ENCODE measurements at regions not wholly inside any gene's neighbourhood (a gene's known extent, or its start where the extent isn't known, plus 50 kb on each side); places are given as distances from the start of the nearest gene placed in this dataset.
"Not testable (repeated sequence)": the region's sequence is repeated elsewhere in the genome, so short reads cannot be mapped to it uniquely, and the experiment has no call there.

DNA sequence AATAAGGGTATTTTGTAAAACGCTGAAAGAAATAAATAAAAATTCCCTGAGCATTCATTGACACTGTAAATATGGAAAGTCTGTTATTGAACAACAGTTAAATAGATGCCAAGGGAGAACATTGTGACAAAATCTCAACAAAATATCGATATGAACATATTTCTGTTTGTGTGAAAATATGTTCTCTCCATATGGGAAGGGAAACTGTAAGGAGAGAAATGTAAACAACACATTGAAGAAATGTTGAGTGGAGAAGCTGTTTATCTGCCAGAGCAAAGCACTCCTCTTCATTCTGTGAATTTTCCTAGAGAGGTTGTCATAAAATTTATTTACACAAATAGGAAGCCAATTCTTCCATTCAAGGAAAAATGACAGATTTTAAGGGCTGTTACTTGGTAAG lies 57.1 kb upstream of the EOMES start:
- no peaks in the 10 kb centered on the region for H3K4me1 Mint-ChIP-seq
- no peak overlapping the region for H3K4me3 Mint-ChIP-seq
- ATAC-seq (no peak), DNase-seq (no peak)
- no peaks in the 10 kb centered on the region for H3K9me3 Mint-ChIP-seq
- H3K27me3 Mint-ChIP-seq, result no peaks in the 10 kb centered on the region
- H3K27ac Mint-ChIP-seq, result no peak overlapping the region

DNA sequence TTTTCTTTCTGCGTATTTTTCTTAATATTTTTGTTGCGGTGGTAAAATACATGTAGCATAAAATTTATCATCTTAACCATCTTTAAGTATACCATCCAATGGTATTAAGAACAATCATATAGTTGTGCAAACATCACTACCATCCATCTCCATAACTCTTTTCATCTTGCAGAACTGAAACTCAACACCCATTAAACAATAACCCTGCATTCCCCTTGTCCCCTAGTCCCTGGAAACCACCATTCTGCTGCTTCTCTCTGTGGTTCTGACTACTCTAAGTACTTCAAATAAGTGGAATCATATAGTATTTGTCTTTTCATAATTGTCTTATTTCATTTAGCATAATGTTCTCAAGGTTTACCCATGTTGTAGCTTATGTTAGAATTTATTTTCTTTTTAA lies 67.3 kb upstream of the EOMES start:
- peaks cover 7% of the 10 kb centered on the region for H3K4me1 Mint-ChIP-seq
- no peak for DNase-seq
- no peak for ATAC-seq
- H3K27ac Mint-ChIP-seq, result no peak overlapping the region
- no peaks in the 10 kb centered on the region for H3K27me3 Mint-ChIP-seq
- H3K9me3 Mint-ChIP-seq, result no peaks in the 10 kb centered on the region
- H3K4me3 Mint-ChIP-seq, result no peak overlapping the region

DNA sequence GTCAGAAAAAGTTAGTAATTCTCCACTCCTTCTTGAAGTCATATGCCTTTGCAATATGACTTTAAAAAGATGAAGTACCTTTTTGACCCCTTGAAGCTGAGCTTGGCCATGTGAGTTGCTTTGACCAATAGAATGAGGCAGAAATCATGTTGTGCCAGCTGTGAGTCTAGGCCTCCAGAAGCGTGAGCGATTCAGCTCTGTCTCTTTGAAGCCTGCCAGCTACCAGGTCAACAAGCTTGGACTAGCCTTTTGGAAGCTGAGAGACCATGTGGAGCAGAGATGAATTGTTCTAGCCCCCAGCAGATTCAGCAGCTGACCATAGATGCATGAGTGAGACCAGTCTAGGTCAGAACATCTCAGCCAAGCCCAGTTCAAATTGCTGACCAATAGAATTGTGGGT lies 69.8 kb upstream of the EOMES start:
- no peak for DNase-seq
- no peak overlapping the region for H3K27ac Mint-ChIP-seq
- H3K4me3 Mint-ChIP-seq, result no peak overlapping the region
- no peaks in the 10 kb centered on the region for H3K27me3 Mint-ChIP-seq
- no peak for ATAC-seq
- H3K4me1 Mint-ChIP-seq, result peaks cover 13% of the 10 kb centered on the region
- no peaks in the 10 kb centered on the region for H3K9me3 Mint-ChIP-seq

DNA sequence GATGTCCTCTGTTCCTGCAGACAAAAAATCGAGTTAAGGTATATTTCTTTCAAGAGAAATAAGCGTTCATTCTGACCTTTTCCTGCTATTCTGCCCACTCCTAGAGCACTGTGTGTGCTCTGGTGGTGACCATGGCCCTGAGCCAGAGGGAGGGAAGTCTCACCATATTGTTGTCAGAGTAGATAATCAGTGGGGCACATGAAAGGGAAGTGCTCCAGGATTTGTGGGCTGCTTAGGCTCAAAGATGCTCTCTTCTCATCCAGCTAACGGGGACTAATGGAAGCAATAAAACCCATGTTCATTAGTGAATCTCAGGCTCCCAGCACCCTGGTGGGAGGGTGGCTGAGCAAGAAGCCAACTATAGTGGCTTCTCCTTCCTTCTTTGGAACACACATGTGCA lies 70.7 kb upstream of the EOMES start:
- Mint-ChIP-seq H3K9me3 (peaks cover 0 to 4% of the 10 kb centered on the region in 2 donors), H3K27ac (no peak overlapping the region), H3K27me3 (no peaks in the 10 kb centered on the region), H3K4me3 (no peak overlapping the region), H3K4me1 (peaks cover 13% of the 10 kb centered on the region)
- DNase-seq (no peak), ATAC-seq (no peak)

DNA sequence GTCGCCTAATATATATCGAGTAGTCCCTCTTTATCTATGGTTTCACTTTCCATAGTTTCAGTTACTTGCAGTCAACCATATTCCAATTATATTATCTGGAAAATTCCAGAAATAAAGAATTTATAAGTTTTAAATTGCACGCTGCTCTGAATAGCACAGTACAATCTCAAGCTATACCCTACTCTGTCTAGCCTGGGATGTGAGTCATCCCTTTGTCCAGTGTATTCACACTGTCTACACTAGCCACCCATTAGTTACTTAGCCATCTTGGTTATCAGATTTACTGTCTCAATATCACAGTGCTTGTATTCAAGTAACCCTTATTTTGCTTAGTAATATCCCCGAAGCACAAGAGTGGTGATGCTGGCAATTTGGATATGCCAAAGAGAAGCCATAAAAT lies 72.1 kb upstream of the EOMES start:
- no peak for ATAC-seq
- Mint-ChIP-seq H3K4me1 (peaks cover 13% of the 10 kb centered on the region), H3K9me3 (peaks cover 0 to 4% of the 10 kb centered on the region in 2 donors), H3K4me3 (no peak overlapping the region), H3K27me3 (no peaks in the 10 kb centered on the region), H3K27ac (no peak overlapping the region)
- no peak for DNase-seq

DNA sequence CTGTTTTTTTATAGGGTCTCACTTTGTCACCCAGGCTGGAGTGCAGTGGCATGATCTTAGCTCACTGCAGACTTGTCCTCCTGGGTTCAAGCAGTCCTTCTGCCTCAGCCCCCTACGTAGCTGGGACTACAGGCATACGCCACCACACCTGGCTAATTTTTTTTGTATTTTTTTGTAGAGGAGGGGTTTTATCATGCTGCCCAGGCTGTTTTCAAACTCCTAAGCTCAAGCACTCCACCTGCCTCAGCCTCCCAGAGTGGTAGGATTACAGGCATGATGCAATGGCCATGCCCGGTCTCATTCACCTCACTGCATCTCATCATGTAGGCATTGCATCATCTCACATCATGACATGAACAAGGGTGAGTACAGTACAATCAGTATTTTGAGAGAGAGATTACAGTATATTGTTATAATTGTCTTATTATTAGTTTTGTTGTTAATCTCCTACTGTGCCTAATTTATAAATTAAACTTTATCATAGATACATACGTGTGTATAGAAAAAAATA lies 74.3 kb upstream of the EOMES start:
- ATAC-seq, result no peak
- Mint-ChIP-seq H3K27me3 (no peaks in the 10 kb centered on the region), H3K27ac (peak overlapping the region in 1 of 2 donors; percentile 30), H3K9me3 (peaks cover 0 to 4% of the 10 kb centered on the region in 2 donors), H3K4me1 (peaks cover 13% of the 10 kb centered on the region), H3K4me3 (no peak overlapping the region)
- no peak for DNase-seq

DNA sequence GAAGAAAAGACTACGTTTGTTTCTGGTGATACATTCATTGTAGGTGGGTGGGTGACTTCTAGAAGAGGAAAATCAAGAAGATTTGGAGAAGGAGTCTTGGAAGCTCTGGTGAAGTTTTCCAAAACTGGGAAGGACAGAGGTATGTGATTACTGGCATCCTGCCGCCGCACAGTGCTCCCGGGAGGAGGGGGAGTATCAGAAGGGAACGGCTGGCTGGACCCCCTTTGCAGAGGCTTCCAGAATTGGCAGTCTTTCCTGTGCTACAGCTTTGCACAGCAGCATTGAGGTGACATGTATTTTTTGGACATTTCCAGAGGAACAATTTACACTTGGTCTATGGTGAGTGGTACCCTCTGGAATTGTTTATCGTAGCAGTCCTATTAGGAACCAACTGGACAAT lies 75.7 kb upstream of the EOMES start:
- Mint-ChIP-seq H3K4me3 (no peak overlapping the region), H3K27ac (no peak overlapping the region), H3K4me1 (peaks cover 7% of the 10 kb centered on the region), H3K27me3 (no peaks in the 10 kb centered on the region), H3K9me3 (peaks cover 0 to 4% of the 10 kb centered on the region in 2 donors)
- DNase-seq, result no peak
- ATAC-seq, result no peak

DNA sequence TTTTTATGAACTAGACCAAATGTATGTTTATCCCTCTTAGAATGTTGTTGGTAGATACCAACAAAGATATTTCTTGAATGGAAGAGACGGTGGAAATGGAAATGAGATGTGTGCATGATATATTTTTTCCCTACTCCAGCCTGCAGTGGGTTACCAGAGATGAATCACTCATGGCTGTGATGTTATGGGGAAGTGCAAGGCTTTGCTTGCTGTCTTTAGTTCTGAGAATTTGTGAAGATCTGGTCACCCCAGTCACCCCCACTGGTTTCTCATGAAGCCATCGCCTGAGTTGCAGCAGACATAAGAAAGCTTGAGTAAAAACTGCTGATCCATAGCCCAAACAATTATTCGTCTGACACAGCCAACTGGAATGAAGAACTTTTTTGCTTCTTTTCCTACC lies 78.1 kb upstream of the EOMES start:
- Mint-ChIP-seq H3K9me3 (peaks cover 0 to 4% of the 10 kb centered on the region in 2 donors), H3K27ac (no peak overlapping the region), H3K4me1 (peaks cover 12% of the 10 kb centered on the region), H3K4me3 (no peak overlapping the region), H3K27me3 (no peaks in the 10 kb centered on the region)
- DNase-seq (no peak), ATAC-seq (peak; percentile 49)

DNA sequence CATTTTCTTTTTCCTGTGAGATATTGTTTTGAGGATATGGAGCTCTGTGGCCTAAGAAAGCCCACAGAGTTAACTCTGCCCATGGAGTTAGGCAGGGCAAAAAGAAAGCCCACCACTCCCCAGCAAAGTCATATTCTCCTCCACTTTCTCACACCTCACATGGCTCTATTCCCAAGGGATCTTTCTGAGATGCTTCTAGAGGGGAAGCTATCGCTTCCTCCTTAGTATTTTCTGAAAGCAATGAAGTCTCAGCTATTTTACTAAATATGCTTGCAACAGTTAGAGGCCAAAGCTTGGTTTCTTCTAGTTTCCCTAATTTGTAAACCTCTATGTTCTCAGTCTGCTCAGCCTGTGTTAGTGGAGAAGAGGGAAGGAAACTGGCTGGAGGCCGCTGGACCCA lies 80.3 kb upstream of the EOMES start:
- DNase-seq (no peak), ATAC-seq (no peak)
- no peak overlapping the region for H3K27ac Mint-ChIP-seq
- H3K9me3 Mint-ChIP-seq, result peaks cover 0 to 2% of the 10 kb centered on the region in 2 donors
- H3K4me3 Mint-ChIP-seq, result no peak overlapping the region
- no peaks in the 10 kb centered on the region for H3K27me3 Mint-ChIP-seq
- peaks cover 9% of the 10 kb centered on the region for H3K4me1 Mint-ChIP-seq

DNA sequence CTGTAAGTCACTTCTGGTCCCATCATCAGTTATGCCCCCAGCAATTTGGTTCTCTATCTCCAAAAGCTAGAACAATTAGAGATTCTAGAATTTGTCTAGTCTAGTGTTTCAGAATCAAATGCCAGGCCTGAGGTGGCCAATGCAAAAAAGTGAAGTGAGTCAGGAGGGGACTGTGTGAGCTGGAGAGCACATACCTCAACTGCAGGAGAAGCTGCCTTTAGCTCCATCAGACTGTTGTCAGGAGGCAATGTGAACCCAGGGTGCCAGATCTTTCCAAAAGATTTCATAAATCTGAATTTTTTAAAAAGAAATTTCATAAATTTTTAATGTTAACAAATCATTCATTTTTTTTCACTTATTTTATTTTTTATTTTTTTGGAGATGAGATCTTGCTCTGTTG lies 80.7 kb upstream of the EOMES start:
- DNase-seq, result no peak
- H3K9me3 Mint-ChIP-seq, result no peaks in the 10 kb centered on the region
- peaks cover 9% of the 10 kb centered on the region for H3K4me1 Mint-ChIP-seq
- H3K27ac Mint-ChIP-seq, result no peak overlapping the region
- no peak overlapping the region for H3K4me3 Mint-ChIP-seq
- no peak for ATAC-seq
- no peaks in the 10 kb centered on the region for H3K27me3 Mint-ChIP-seq

DNA sequence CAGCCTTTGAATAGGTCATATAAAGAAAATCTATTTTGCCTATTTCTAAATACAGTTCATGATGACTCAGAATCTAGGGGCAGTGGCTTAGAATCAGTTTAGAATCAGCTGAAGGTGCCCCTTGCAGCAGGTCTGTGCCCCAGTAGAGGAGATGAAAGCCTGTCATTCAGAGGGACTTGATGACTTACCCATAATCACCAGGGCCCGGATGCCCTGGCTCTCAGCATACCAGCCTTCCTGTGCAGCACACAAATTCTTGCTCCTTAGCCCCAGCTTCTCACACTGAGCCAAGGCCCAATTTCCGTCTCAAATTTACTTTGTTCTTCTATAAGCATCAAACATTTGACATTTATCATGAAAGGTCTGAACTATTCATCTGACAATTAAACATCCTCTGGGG lies 83.2 kb upstream of the EOMES start:
- Mint-ChIP-seq H3K9me3 (no peaks in the 10 kb centered on the region), H3K27me3 (no peaks in the 10 kb centered on the region), H3K4me1 (peaks cover 9% of the 10 kb centered on the region), H3K27ac (no peak overlapping the region), H3K4me3 (no peak overlapping the region)
- ATAC-seq (no peak), DNase-seq (no peak)

DNA sequence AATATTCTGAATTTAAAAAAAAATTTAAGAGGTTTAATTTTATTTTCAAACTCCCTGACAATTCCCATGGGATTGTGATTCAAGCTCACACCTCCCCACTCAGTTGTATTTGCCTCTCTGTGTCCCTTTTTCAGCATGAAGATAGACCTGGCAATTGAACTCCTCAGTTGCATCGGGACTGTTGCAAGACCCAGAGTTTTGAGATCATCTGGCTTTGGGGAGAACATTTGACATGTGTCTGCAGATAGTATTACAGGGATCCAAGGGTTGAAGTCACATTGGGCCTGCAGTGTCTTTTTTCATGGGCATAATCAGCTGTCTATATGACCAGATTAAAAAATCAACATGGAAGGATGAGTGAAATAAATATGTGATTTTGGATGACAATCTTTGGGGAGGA lies 91.1 kb upstream of the EOMES start:
- Mint-ChIP-seq H3K4me3 (no peak overlapping the region), H3K4me1 (no peaks in the 10 kb centered on the region), H3K27me3 (no peaks in the 10 kb centered on the region), H3K9me3 (no peaks in the 10 kb centered on the region), H3K27ac (no peak overlapping the region)
- ATAC-seq, result no peak
- DNase-seq, result no peak

DNA sequence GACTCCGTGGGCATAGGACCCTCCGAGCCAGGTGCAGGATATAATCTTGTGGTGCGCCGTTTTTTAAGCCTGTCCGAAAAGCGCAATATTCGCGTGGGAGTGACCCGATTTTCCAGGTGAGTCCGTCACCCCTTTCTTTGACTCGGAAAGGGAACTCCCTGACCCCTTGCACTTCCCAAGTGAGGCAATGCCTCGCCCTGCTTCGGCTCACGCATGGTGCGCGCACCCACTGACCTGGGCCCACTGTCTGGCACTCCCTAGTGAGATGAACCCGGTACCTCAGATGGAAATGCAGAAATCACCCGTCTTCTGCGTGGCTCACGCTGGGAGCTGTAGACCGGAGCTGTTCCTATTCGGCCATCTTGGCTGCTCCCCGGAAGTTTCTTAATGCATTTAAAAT lies 99.5 kb upstream of the EOMES start:
- H3K27ac Mint-ChIP-seq, H3K4me3 Mint-ChIP-seq, DNase-seq, H3K4me1 Mint-ChIP-seq, ATAC-seq, H3K27me3 Mint-ChIP-seq, H3K9me3 Mint-ChIP-seq: not testable (repeated sequence)

DNA sequence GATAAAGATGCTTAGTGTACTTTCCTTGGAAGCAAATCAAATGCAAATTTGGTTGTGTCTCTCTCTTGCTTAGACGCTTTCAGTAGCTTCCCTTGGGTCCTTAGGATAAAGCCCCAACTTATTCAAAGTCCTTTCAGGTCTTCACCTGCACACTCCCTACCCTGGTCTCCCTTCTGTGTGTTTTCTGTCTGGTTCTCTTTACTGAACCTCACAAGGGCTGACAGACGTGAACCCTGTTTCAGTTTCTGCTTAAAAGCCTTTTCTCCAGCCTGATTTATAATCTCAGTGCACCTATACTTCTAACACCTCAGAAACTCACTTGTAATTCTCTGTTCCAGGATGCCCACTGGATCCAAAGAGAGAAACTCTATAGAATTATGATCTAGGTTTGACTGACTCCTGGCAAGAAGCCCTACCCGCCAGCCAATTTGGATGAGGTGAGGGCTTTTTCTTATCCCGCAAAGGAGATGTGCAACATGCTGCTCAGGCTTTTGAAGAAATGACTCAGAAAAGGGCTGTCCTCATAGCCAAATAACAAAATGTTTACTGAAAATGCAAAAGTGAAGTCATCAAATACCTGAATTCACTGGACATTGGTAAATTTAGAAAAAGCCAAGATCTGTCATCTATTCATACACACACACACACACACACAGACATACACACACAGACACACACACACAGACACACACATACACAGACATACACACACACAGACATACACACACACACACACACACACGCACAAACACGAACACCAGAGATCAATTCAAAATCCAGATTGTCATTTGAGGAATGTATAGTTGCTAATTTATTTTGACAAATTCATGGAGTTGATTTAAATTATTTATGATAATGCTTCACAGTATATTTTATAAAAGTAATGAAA lies 102.4 kb upstream of the EOMES start:
- DNase-seq (no peak), ATAC-seq (no peak)
- H3K4me3 Mint-ChIP-seq, result no peak overlapping the region
- H3K9me3 Mint-ChIP-seq, result no peaks in the 10 kb centered on the region
- H3K27ac Mint-ChIP-seq, result no peak overlapping the region
- peaks cover 9% of the 10 kb centered on the region for H3K4me1 Mint-ChIP-seq
- H3K27me3 Mint-ChIP-seq, result no peaks in the 10 kb centered on the region

DNA sequence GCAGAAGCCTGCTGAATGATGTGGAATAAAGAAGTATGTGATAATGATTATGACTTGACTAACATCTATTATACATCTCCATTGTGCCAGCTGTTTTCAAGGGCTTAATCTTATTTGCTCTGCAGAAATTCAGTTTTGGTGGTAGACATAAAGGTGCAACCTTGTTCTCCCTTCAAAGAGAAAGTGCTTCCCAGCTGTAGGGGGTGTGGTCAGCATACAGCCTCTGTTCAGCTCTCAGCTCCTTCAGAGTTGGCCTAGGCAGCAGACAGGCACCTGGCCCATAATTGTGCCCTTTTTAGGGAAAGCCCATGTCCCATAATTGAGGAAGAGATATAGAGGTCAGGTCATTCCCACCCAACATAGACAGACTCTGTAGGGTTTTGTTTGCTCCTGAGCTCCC lies 104.3 kb upstream of the EOMES start:
- no peak overlapping the region for H3K4me3 Mint-ChIP-seq
- no peaks in the 10 kb centered on the region for H3K27me3 Mint-ChIP-seq
- DNase-seq (no peak), ATAC-seq (no peak)
- no peak overlapping the region for H3K27ac Mint-ChIP-seq
- H3K4me1 Mint-ChIP-seq, result peaks cover 9% of the 10 kb centered on the region
- no peaks in the 10 kb centered on the region for H3K9me3 Mint-ChIP-seq

DNA sequence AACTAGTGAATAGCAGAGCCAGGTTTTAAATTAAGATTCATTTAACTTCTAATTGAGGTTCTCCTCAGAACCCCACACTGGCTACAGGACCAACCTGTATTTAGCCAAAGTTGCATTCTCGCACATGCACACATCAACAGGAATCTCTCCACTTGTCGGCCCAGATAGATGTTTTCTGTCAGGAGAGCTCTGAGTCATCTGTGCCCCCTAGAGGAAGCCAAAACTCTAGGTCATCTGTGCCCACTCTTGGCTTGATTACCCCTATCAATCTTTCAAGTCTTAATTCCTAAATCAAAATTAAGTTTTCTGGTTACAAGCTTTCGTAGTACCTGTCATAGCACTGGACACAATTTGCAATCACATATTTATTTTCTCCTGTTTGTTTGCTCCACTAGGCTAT lies 104.9 kb upstream of the EOMES start:
- Mint-ChIP-seq H3K4me1 (peaks cover 9% of the 10 kb centered on the region), H3K27ac (no peak overlapping the region), H3K9me3 (peaks cover 0 to 3% of the 10 kb centered on the region in 2 donors), H3K4me3 (no peak overlapping the region), H3K27me3 (no peaks in the 10 kb centered on the region)
- no peak for ATAC-seq
- no peak for DNase-seq

All from stimulated activated naive CD8-positive, alpha-beta T cell treated with anti-CD3 and anti-CD28 coated beads, Interleukin-15, amount 100 ng/mL, for 72 hours (primary cell).